K562 (cell line): ENCODE measurements at regions not wholly inside any gene's neighbourhood (a gene's known extent, or its start where the extent isn't known, plus 50 kb on each side); places are given as distances from the start of the nearest gene placed in this dataset.

Source experiments
- CBX2 ChIP-seq: fragments of 200-600 bp; sonication (generic); IDR thresholded peaks from one replicate; pipeline ENCODE4 v1.6.1; 2012; ENCODE audit warnings: mild to moderate bottlenecking, low read length, inconsistent platforms; ENCODE audit not compliant: insufficient read depth, poor library complexity, severe bottlenecking
- EZH2 ChIP-seq: IDR thresholded peaks from 2 replicates; pipeline ENCODE4 v1.6.1; 2012; ENCODE audit warnings: low read depth, mild to moderate bottlenecking, inconsistent platforms, low read length, borderline replicate concordance
- RFX7 ChIP-seq: fragments of 250-450 bp; sonication (Bioruptor Pico); IDR thresholded peaks from 2 replicates; pipeline ENCODE4 v1.5.1; 2021; ENCODE audit warnings: mild to moderate bottlenecking
- SMARCB1 ChIP-seq: IDR thresholded peaks from 2 replicates; pipeline ENCODE4 v1.6.1; 2011; ENCODE audit warnings: improper control_type of control experiment, low read depth; ENCODE audit not compliant: insufficient read length
- YY1 ChIP-seq, 3 experiments: IDR thresholded peaks; 2 replicates each; pipeline ENCODE4 v1.6.1; 2011; ENCODE audit warnings: low read length in 2 of 3, mild to moderate bottlenecking in 2 of 3, moderate library complexity in 2 of 3, borderline replicate concordance in 1 of 3, control low read depth in 1 of 3, low read depth in 1 of 3; ENCODE audit not compliant: insufficient read depth in 3 of 3, insufficient replicate concordance in 2 of 3, control insufficient read depth in 1 of 3, insufficient read length in 1 of 3; ENCODE audit errors: extremely low read depth in 1 of 3
- TF ChIP-seq, protein P1 (sequence below), 3 experiments: fragments of 200-800 bp in 1 of 3; fragments of 250-450 bp in 1 of 3; fragments of 450-650 bp in 1 of 3; sonication (Bioruptor Pico) in 1 of 3; sonication (Bioruptor generic) in 1 of 3; formaldehyde crosslinking in 1 of 3; IDR thresholded peaks; 2 replicates each; pipeline versions ENCODE4 v1.6.1 to v1.8.0; 2016 to 2022; ENCODE audit warnings: mild to moderate bottlenecking in 2 of 3, missing genetic modification characterization in 2 of 3, missing compliant biosample characterization in 1 of 3, moderate library complexity in 1 of 3
- TF ChIP-seq, protein P2 (sequence below): fragments of 250-450 bp; sonication (Bioruptor Pico); IDR thresholded peaks from 2 replicates; pipeline ENCODE4 v1.4.0; 2020; ENCODE audit warnings: mild to moderate bottlenecking, moderate library complexity, borderline replicate concordance

DNA sequence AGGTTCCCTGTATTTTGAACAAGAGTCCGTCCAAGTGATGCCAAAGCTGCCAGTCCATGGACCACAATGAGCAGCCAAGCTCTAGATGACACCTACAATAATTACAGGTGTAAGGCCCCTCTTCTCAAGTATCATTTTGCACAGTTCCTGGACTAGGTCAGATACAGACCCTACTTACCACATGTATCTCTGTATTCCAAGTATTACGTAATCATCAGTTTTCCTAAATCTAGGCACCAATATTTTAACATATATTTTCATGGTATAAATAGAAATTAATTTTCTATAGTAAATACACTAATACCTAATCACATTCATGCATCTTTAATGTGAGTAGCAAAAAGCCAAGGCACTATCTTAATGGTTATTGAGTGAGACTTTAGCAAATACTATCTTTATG, 157.0 kb upstream of the PRSS1 start:
- TF ChIP-seq, protein P1, sequence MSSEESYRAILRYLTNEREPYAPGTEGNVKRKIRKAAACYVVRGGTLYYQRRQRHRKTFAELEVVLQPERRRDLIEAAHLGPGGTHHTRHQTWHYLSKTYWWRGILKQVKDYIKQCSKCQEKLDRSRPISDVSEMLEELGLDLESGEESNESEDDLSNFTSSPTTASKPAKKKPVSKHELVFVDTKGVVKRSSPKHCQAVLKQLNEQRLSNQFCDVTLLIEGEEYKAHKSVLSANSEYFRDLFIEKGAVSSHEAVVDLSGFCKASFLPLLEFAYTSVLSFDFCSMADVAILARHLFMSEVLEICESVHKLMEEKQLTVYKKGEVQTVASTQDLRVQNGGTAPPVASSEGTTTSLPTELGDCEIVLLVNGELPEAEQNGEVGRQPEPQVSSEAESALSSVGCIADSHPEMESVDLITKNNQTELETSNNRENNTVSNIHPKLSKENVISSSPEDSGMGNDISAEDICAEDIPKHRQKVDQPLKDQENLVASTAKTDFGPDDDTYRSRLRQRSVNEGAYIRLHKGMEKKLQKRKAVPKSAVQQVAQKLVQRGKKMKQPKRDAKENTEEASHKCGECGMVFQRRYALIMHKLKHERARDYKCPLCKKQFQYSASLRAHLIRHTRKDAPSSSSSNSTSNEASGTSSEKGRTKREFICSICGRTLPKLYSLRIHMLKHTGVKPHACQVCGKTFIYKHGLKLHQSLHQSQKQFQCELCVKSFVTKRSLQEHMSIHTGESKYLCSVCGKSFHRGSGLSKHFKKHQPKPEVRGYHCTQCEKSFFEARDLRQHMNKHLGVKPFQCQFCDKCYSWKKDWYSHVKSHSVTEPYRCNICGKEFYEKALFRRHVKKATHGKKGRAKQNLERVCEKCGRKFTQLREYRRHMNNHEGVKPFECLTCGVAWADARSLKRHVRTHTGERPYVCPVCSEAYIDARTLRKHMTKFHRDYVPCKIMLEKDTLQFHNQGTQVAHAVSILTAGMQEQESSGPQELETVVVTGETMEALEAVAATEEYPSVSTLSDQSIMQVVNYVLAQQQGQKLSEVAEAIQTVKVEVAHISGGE (CRISPR knock-in tag; IDR thresholded peaks at IDR 0.05): no peak
- TF ChIP-seq SMARCB1 (no peak), CBX2 (no peak), YY1 (IDR thresholded peaks at IDR 0.05; ENCODE audit: borderline replicate concordance in 1 of 3, control insufficient read depth in 1 of 3, extremely low read depth in 1 of 3, insufficient read depth in 3 of 3, insufficient read length in 1 of 3, insufficient replicate concordance in 2 of 3, low read depth in 1 of 3, low read length in 2 of 3) (no peak), EZH2 (no peak), RFX7 (no peak)
- TF ChIP-seq, protein P2, sequence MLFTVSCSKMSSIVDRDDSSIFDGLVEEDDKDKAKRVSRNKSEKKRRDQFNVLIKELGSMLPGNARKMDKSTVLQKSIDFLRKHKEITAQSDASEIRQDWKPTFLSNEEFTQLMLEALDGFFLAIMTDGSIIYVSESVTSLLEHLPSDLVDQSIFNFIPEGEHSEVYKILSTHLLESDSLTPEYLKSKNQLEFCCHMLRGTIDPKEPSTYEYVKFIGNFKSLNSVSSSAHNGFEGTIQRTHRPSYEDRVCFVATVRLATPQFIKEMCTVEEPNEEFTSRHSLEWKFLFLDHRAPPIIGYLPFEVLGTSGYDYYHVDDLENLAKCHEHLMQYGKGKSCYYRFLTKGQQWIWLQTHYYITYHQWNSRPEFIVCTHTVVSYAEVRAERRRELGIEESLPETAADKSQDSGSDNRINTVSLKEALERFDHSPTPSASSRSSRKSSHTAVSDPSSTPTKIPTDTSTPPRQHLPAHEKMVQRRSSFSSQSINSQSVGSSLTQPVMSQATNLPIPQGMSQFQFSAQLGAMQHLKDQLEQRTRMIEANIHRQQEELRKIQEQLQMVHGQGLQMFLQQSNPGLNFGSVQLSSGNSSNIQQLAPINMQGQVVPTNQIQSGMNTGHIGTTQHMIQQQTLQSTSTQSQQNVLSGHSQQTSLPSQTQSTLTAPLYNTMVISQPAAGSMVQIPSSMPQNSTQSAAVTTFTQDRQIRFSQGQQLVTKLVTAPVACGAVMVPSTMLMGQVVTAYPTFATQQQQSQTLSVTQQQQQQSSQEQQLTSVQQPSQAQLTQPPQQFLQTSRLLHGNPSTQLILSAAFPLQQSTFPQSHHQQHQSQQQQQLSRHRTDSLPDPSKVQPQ (CRISPR knock-in tag): no peak
